ENCODE measurements at regions not wholly inside any gene's neighbourhood (a gene's known extent, or its start where the extent isn't known, plus 50 kb on each side); places are given as distances from the start of the nearest gene placed in this dataset.

DNA sequence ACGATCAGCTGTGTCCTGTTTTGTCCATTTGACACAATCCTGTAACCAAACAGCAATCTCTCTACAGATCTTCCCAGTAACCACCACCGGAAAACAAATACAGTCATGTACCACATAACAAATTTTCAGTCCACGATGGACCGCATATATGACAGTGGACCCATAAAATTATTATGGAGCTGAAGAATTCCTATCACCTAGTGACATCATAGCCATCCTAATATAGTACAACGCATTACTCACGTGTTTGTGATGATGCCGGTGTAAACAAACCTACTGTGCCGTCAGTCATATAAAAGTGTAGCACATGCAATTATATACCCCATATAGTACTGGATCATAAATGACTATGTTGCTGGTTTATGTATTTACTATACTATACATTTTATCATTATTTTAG lies 133.7 kb upstream of the EDNRA start:
- CTCF ChIA-PET: no interaction called here
- POLR2A ChIA-PET: no interaction called here
- no peaks in the 10 kb centered on the region for H3K4me1 ChIP-seq (ENCODE audit: control extremely low read depth in 1 of 4, control insufficient read depth in 4 of 4, insufficient read depth in 4 of 4, low read length in 3 of 4)
- no peaks in the 10 kb centered on the region for H3K27me3 ChIP-seq (replicated peaks in 2 of 5; ENCODE audit: control insufficient read depth in 4 of 5, insufficient read depth in 5 of 5, low read length in 4 of 5)
- H3K4me3 ChIP-seq (ENCODE audit: control insufficient read depth in 1 of 7, extremely low read depth in 1 of 7, insufficient read depth in 4 of 7, low read depth in 2 of 7, low read length in 6 of 7): no peak overlapping the region
- no peak for DNase-seq
- 100% methylated on average over 2 of the region's 8 CpGs for WGBS (ENCODE audit: insufficient coverage)
- no peaks in the 10 kb centered on the region for H3K36me3 ChIP-seq (ENCODE audit: control insufficient read depth in 4 of 4, insufficient read depth in 4 of 4, low read length in 3 of 4)
- peaks cover 0 to 2% (median 0%) of the 10 kb centered on the region in 5 experiments for H3K9me3 ChIP-seq (ENCODE audit: control extremely low read depth in 1 of 5, control insufficient read depth in 4 of 5, insufficient read depth in 2 of 5, low read depth in 1 of 5, low read length in 4 of 5)
- H3K27ac ChIP-seq (ENCODE audit: insufficient read depth in 1 of 2, low read depth in 1 of 2, low read length in 2 of 2, poor library complexity in 1 of 2, severe bottlenecking in 2 of 2): no peak overlapping the region

- Histone ChIP-seq H3K27ac (ENCODE audit: insufficient read depth in 1 of 2, low read depth in 1 of 2, low read length in 2 of 2, poor library complexity in 1 of 2, severe bottlenecking in 2 of 2) (no peak overlapping the region), H3K27me3 (replicated peaks in 2 of 5; ENCODE audit: control insufficient read depth in 4 of 5, insufficient read depth in 5 of 5, low read length in 4 of 5) (no peaks in the 10 kb centered on the region), H3K4me1 (ENCODE audit: control extremely low read depth in 1 of 4, control insufficient read depth in 4 of 4, insufficient read depth in 4 of 4, low read length in 3 of 4) (no peaks in the 10 kb centered on the region), H3K4me3 (ENCODE audit: control insufficient read depth in 1 of 7, extremely low read depth in 1 of 7, insufficient read depth in 4 of 7, low read depth in 2 of 7, low read length in 6 of 7) (no peak overlapping the region), H3K36me3 (ENCODE audit: control insufficient read depth in 4 of 4, insufficient read depth in 4 of 4, low read length in 3 of 4) (no peaks in the 10 kb centered on the region), H3K9me3 (ENCODE audit: control extremely low read depth in 1 of 5, control insufficient read depth in 4 of 5, insufficient read depth in 2 of 5, low read depth in 1 of 5, low read length in 4 of 5) (peaks cover 0 to 2% (median 0%) of the 10 kb centered on the region in 5 experiments)
- WGBS (ENCODE audit: insufficient coverage): 72% methylated on average over 3 of the region's 3 CpGs
- ChIA-PET POLR2A (no interaction called here), CTCF (no interaction called here)
- DNase-seq: no peak
Measured at GRCh38 chr4:147349193-147349592, 131.7 kb upstream of the EDNRA start.

DNA sequence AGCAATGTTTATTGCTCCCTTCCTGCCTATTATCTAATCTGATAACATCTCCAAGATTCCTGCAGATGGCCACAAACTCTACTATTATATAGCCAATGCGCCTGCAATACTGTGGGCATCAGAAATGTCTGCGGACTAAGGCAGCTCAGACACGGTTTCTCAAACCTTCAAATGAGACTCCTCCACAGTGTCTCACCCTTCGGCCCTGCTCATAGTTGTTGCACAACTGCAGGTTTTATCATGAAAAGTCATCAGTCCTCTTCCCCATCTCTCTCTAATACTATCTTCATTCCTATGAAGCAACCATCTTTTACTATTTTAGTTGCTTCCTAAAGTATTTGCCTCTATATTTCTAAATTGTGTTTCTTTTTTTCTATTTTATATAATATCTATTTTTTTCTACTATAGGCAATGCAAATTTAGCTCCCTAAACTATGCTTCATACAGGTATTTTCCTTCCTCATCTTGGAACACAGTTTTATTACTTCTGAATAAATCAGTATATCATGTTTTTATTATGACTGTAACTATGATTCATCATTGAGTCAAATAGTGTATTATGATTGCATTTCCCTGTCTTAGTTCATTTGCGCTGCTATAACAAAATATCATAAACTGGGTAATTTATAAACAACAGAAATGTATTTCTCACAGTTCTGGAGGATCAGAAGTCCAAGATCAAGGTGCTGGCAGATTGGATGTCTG lies 129.7 kb upstream of the EDNRA start:
- H3K27ac ChIP-seq (ENCODE audit: insufficient read depth in 1 of 2, low read depth in 1 of 2, low read length in 2 of 2, poor library complexity in 1 of 2, severe bottlenecking in 2 of 2): no peak overlapping the region
- no peaks in the 10 kb centered on the region for H3K36me3 ChIP-seq (ENCODE audit: control insufficient read depth in 4 of 4, insufficient read depth in 4 of 4, low read length in 3 of 4)
- ChIA-PET POLR2A (no interaction called here), CTCF (interaction anchor here (0.7 kb wide), 1 partner anchor 1005 kb away, joined by 3 read pairs; no protein-coding TSS in a partner anchor)
- no peaks in the 10 kb centered on the region for H3K4me1 ChIP-seq (ENCODE audit: control extremely low read depth in 1 of 4, control insufficient read depth in 4 of 4, insufficient read depth in 4 of 4, low read length in 3 of 4)
- no peak for DNase-seq
- peaks cover 0 to 2% (median 0%) of the 10 kb centered on the region in 5 experiments for H3K9me3 ChIP-seq (ENCODE audit: control extremely low read depth in 1 of 5, control insufficient read depth in 4 of 5, insufficient read depth in 2 of 5, low read depth in 1 of 5, low read length in 4 of 5)
- H3K27me3 ChIP-seq (replicated peaks in 2 of 5; ENCODE audit: control insufficient read depth in 4 of 5, insufficient read depth in 5 of 5, low read length in 4 of 5): no peaks in the 10 kb centered on the region
- no peak overlapping the region for H3K4me3 ChIP-seq (ENCODE audit: control insufficient read depth in 1 of 7, extremely low read depth in 1 of 7, insufficient read depth in 4 of 7, low read depth in 2 of 7, low read length in 6 of 7)
- 93% methylated on average over 4 of the region's 5 CpGs for WGBS (ENCODE audit: insufficient coverage)

DNA sequence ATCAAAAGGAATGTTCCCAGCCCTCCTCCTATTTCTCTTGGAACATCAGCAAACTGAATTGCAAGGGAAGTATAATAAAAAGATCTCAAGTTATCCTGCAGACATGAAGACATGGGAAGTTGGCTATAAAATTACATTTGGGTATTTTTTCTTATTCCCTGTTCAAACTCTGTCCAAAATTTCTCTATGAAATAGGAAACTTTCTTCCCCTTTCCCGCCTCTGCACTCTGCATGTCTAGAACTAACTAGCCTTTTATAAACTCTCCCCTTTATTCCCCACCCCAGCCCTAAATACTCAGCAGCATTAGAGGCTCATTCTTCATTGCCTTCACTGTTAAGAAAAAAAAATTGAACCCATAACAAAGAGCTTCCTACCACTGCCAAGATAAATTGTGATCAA lies 126.7 kb upstream of the EDNRA start:
- Histone ChIP-seq H3K27ac (ENCODE audit: insufficient read depth in 1 of 2, low read depth in 1 of 2, low read length in 2 of 2, poor library complexity in 1 of 2, severe bottlenecking in 2 of 2) (no peak overlapping the region), H3K27me3 (replicated peaks in 2 of 5; ENCODE audit: control insufficient read depth in 4 of 5, insufficient read depth in 5 of 5, low read length in 4 of 5) (no peaks in the 10 kb centered on the region), H3K9me3 (ENCODE audit: control extremely low read depth in 1 of 5, control insufficient read depth in 4 of 5, insufficient read depth in 2 of 5, low read depth in 1 of 5, low read length in 4 of 5) (peaks cover 0 to 3% (median 0%) of the 10 kb centered on the region in 5 experiments), H3K4me3 (ENCODE audit: control insufficient read depth in 1 of 7, extremely low read depth in 1 of 7, insufficient read depth in 4 of 7, low read depth in 2 of 7, low read length in 6 of 7) (no peak overlapping the region), H3K36me3 (ENCODE audit: control insufficient read depth in 4 of 4, insufficient read depth in 4 of 4, low read length in 3 of 4) (no peaks in the 10 kb centered on the region), H3K4me1 (ENCODE audit: control extremely low read depth in 1 of 4, control insufficient read depth in 4 of 4, insufficient read depth in 4 of 4, low read length in 3 of 4) (no peaks in the 10 kb centered on the region)
- WGBS (ENCODE audit: insufficient coverage): 91% methylated on average over 1 of the region's 1 CpG
- POLR2A ChIA-PET: no interaction called here
- no peak for DNase-seq
- CTCF ChIA-PET: no interaction called here

- no peak overlapping the region for H3K27ac ChIP-seq (ENCODE audit: insufficient read depth in 1 of 2, low read depth in 1 of 2, low read length in 2 of 2, poor library complexity in 1 of 2, severe bottlenecking in 2 of 2)
- no peaks in the 10 kb centered on the region for H3K4me1 ChIP-seq (ENCODE audit: control extremely low read depth in 1 of 4, control insufficient read depth in 4 of 4, insufficient read depth in 4 of 4, low read length in 3 of 4)
- H3K36me3 ChIP-seq (ENCODE audit: control insufficient read depth in 4 of 4, insufficient read depth in 4 of 4, low read length in 3 of 4): no peaks in the 10 kb centered on the region
- peaks cover 0 to 3% (median 0%) of the 10 kb centered on the region in 5 experiments for H3K9me3 ChIP-seq (ENCODE audit: control extremely low read depth in 1 of 5, control insufficient read depth in 4 of 5, insufficient read depth in 2 of 5, low read depth in 1 of 5, low read length in 4 of 5)
- ChIA-PET POLR2A (no interaction called here), CTCF (no interaction called here)
- no peaks in the 10 kb centered on the region for H3K27me3 ChIP-seq (replicated peaks in 2 of 5; ENCODE audit: control insufficient read depth in 4 of 5, insufficient read depth in 5 of 5, low read length in 4 of 5)
- DNase-seq: no peak
- WGBS (ENCODE audit: insufficient coverage): 48% methylated on average over 2 of the region's 3 CpGs
- H3K4me3 ChIP-seq (ENCODE audit: control insufficient read depth in 1 of 7, extremely low read depth in 1 of 7, insufficient read depth in 4 of 7, low read depth in 2 of 7, low read length in 6 of 7): no peak overlapping the region
Measured at GRCh38 chr4:147355032-147355656, 125.8 kb upstream of the EDNRA start.

- Histone ChIP-seq H3K36me3 (ENCODE audit: control insufficient read depth in 4 of 4, insufficient read depth in 4 of 4, low read length in 3 of 4) (no peaks in the 10 kb centered on the region), H3K4me3 (ENCODE audit: control insufficient read depth in 1 of 7, extremely low read depth in 1 of 7, insufficient read depth in 4 of 7, low read depth in 2 of 7, low read length in 6 of 7) (no peak overlapping the region), H3K27ac (ENCODE audit: insufficient read depth in 1 of 2, low read depth in 1 of 2, low read length in 2 of 2, poor library complexity in 1 of 2, severe bottlenecking in 2 of 2) (no peak overlapping the region), H3K4me1 (ENCODE audit: control extremely low read depth in 1 of 4, control insufficient read depth in 4 of 4, insufficient read depth in 4 of 4, low read length in 3 of 4) (no peaks in the 10 kb centered on the region), H3K9me3 (ENCODE audit: control extremely low read depth in 1 of 5, control insufficient read depth in 4 of 5, insufficient read depth in 2 of 5, low read depth in 1 of 5, low read length in 4 of 5) (peaks cover 0 to 3% (median 0%) of the 10 kb centered on the region in 5 experiments), H3K27me3 (replicated peaks in 2 of 5; ENCODE audit: control insufficient read depth in 4 of 5, insufficient read depth in 5 of 5, low read length in 4 of 5) (no peaks in the 10 kb centered on the region)
- ChIA-PET CTCF (no interaction called here), POLR2A (no interaction called here)
- WGBS (ENCODE audit: insufficient coverage): no CpG with 5 or more reads among the region's 1 CpG
- DNase-seq: no peak
Measured at GRCh38 chr4:147355847-147356246, 125.0 kb upstream of the EDNRA start.

DNA sequence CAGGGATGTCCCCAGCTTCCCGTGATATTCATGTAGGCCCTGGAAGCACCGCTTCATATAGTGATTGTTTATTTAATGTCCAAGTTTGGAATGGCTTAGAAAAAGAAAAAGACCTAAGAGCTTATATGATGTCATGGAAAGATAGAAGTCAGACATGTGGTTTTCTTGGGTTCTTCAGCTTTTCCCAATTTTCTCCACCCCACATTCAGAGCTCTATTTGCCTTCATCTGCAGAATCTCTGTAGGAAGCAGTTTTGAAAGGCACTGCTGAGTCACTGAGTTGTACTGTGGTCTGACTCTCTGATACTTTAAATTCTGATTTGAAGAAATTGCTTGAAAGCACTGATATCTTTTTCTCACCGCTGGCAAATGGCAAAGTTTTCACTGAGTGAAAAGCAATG lies 120.6 kb upstream of the EDNRA start:
- Histone ChIP-seq H3K4me3 (ENCODE audit: control insufficient read depth in 1 of 7, extremely low read depth in 1 of 7, insufficient read depth in 4 of 7, low read depth in 2 of 7, low read length in 6 of 7) (no peak overlapping the region), H3K4me1 (ENCODE audit: control extremely low read depth in 1 of 4, control insufficient read depth in 4 of 4, insufficient read depth in 4 of 4, low read length in 3 of 4) (no peaks in the 10 kb centered on the region), H3K27ac (ENCODE audit: insufficient read depth in 1 of 2, low read depth in 1 of 2, low read length in 2 of 2, poor library complexity in 1 of 2, severe bottlenecking in 2 of 2) (no peak overlapping the region), H3K36me3 (ENCODE audit: control insufficient read depth in 4 of 4, insufficient read depth in 4 of 4, low read length in 3 of 4) (no peaks in the 10 kb centered on the region), H3K27me3 (replicated peaks in 2 of 5; ENCODE audit: control insufficient read depth in 4 of 5, insufficient read depth in 5 of 5, low read length in 4 of 5) (no peaks in the 10 kb centered on the region), H3K9me3 (ENCODE audit: control extremely low read depth in 1 of 5, control insufficient read depth in 4 of 5, insufficient read depth in 2 of 5, low read depth in 1 of 5, low read length in 4 of 5) (peaks cover 0 to 3% (median 0%) of the 10 kb centered on the region in 5 experiments)
- no CpG with 5 or more reads among the region's 3 CpGs for WGBS (ENCODE audit: insufficient coverage)
- DNase-seq: no peak
- POLR2A ChIA-PET: no interaction called here
- CTCF ChIA-PET: no interaction called here

Measured in common myeloid progenitor, CD34-positive (primary cell).